Activated naive CD4-positive, alpha-beta T cell treated with anti-CD3 and anti-CD28 coated beads, Interleukin-2, amount 50 U/mL, for 24 hours (primary cell): ENCODE measurements at regions not wholly inside any gene's neighbourhood (a gene's known extent, or its start where the extent isn't known, plus 50 kb on each side); places are given as distances from the start of the nearest gene placed in this dataset.

ENCODE experiments used
- H3K27ac Mint-ChIP-seq: one replicate; pipeline ENCODE4 v1.8.0; 2021; ENCODE audit warnings: mild to moderate bottlenecking, mixed read lengths
- H3K27me3 Mint-ChIP-seq: one replicate; pipeline ENCODE4 v1.8.0; 2021; ENCODE audit warnings: mixed read lengths
- H3K36me3 Mint-ChIP-seq: one replicate; pipeline ENCODE4 v1.8.0; 2021; ENCODE audit warnings: mixed read lengths
- H3K4me1 Mint-ChIP-seq: one replicate; pipeline ENCODE4 v1.8.0; 2021; ENCODE audit warnings: mixed read lengths
- H3K4me3 Mint-ChIP-seq: one replicate; pipeline ENCODE4 v1.8.0; 2021; ENCODE audit warnings: mild to moderate bottlenecking, mixed read lengths
- H3K9me3 Mint-ChIP-seq: one replicate; pipeline ENCODE4 v1.8.0; 2021; ENCODE audit warnings: mixed read lengths

DNA sequence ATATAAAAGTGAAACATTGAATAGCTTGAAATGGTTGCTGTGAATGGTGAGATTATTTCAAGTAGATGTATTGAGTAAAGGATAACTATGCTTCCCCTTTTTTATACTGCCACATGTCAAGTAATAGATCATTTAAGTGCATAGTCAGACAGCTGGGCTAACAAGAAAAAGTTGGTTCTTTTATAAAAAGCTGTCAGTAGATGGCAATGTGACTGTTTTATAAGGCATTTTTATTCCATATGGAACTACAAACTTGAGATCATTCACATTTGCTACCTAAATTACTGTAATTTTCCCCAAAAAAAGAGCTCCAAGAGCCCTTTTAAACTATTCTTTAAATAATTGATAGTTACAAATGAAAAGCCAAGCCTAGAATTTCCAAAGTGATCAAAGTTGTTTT, 831.0 kb downstream of the C4orf33 start:
- no peaks in the 10 kb centered on the region for H3K36me3 Mint-ChIP-seq
- H3K9me3 Mint-ChIP-seq, result no peaks in the 10 kb centered on the region

DNA sequence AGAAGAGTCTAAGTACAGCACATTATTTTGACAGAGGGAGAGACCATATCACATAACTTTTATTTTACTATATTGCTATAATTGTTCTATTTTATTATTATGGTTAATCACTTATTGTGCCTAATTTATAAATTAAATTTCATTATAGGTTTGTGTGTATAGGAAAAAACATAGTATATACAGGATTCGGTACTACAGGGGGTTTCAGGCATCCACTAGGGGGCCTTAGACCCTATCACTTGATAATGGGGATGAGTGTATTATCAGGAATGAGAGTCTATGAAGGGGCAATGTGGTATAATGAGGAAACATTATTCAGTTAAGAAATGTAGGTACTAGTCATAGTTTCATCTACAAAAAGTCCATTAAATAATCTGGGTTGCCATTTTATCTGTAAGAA, 833.1 kb downstream of the C4orf33 start:
- no peak overlapping the region for H3K4me3 Mint-ChIP-seq
- no peaks in the 10 kb centered on the region for H3K9me3 Mint-ChIP-seq
- no peaks in the 10 kb centered on the region for H3K36me3 Mint-ChIP-seq
- no peaks in the 10 kb centered on the region for H3K4me1 Mint-ChIP-seq
- H3K27me3 Mint-ChIP-seq, result no peaks in the 10 kb centered on the region
- H3K27ac Mint-ChIP-seq, result no peak overlapping the region

More for the DNA sequence above, 831.0 kb downstream of the C4orf33 start:
- no peaks in the 10 kb centered on the region for H3K4me1 Mint-ChIP-seq
- H3K27me3 Mint-ChIP-seq, result no peaks in the 10 kb centered on the region
- no peak overlapping the region for H3K27ac Mint-ChIP-seq
- no peak overlapping the region for H3K4me3 Mint-ChIP-seq

DNA sequence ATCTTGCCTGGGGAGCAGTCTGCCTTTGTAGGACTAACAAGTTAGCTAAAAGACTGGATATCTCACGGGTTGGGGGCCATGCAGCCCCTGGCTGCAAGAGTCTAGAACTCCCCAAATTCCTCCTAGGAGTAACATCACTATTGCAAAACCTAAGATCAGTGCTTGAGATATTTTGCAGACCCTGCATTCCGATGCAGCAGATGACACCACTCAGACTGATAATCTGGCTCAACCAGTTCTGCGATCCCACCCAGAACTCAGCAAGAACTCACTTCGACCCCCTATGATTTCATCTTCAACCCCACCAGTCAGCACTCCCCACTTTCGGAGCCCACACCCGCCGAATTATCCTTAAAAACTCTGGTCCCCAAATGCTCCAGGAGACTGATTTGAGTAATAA, 834.0 kb downstream of the C4orf33 start:
- Mint-ChIP-seq H3K9me3 (no peaks in the 10 kb centered on the region), H3K27ac (no peak overlapping the region), H3K36me3 (no peaks in the 10 kb centered on the region), H3K4me1 (no peaks in the 10 kb centered on the region), H3K27me3 (no peaks in the 10 kb centered on the region), H3K4me3 (no peak overlapping the region)

DNA sequence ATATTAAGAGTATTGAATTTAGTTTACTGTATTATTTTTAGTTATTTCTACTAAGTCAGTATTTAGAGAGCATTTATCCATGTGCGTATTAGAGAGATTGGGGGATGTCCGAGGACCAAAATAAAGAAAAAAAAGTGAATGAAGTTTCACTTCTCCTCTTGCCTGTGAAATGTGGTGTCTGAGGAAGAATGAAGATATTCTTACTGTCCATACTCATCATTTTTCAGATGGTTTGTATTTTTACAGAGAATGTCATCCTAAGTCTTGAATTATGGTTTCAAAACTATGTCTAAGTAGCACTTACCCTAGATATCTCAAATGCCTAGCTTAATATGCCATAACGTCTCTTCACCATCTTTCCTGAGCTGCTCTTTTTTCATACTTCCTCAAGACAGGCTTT, 854.3 kb downstream of the C4orf33 start:
- no peaks in the 10 kb centered on the region for H3K9me3 Mint-ChIP-seq
- H3K27ac Mint-ChIP-seq, result no peak overlapping the region
- H3K4me3 Mint-ChIP-seq, result no peak overlapping the region
- H3K27me3 Mint-ChIP-seq, result no peaks in the 10 kb centered on the region
- H3K4me1 Mint-ChIP-seq, result no peaks in the 10 kb centered on the region
- H3K36me3 Mint-ChIP-seq, result no peaks in the 10 kb centered on the region

DNA sequence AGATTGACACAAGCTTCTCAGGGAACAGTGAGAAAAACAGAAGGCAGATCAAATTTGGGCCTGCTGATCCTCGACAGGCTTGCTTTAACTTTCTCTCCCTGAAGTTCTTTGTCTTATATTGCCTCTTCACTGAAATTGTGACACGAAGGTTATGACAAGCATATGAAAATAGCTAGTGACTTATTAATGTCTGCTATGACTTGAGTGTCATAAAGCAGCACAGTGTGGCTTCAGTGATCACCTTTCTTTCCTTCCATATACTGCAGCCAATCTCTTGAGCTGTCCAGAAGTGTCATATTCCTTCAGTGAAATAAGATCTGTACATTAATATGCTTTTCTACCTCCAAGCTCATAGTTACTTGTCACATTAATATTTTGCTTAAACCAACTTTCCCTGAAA, 870.2 kb downstream of the C4orf33 start:
- H3K9me3 Mint-ChIP-seq, result peaks cover 10% of the 10 kb centered on the region
- H3K27me3 Mint-ChIP-seq, result no peaks in the 10 kb centered on the region
- H3K27ac Mint-ChIP-seq, result no peak overlapping the region
- H3K4me1 Mint-ChIP-seq, result no peaks in the 10 kb centered on the region
- no peak overlapping the region for H3K4me3 Mint-ChIP-seq
- H3K36me3 Mint-ChIP-seq, result no peaks in the 10 kb centered on the region

DNA sequence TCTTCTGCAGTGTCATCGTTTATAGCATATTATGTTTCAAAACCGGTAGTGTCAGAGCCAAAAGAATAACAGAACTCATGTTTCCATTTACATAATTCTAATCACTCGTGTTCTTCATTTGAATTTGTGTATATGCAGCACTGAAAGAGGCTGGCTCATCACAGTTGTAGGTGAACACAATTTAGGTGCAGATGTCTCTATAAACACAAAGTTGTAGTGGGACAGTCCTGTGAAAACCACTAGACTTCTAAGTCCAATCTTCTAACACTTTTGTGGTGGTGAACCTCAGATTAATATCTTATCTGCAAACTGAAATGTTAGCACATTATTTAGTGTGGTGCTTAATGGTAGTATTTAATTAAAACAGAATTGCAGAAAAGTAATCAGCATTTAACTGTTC, 872.4 kb downstream of the C4orf33 start:
- H3K4me3 Mint-ChIP-seq, result no peak overlapping the region
- H3K36me3 Mint-ChIP-seq, result no peaks in the 10 kb centered on the region
- H3K4me1 Mint-ChIP-seq, result no peaks in the 10 kb centered on the region
- no peaks in the 10 kb centered on the region for H3K27me3 Mint-ChIP-seq
- H3K27ac Mint-ChIP-seq, result no peak overlapping the region
- peaks cover 10% of the 10 kb centered on the region for H3K9me3 Mint-ChIP-seq

DNA sequence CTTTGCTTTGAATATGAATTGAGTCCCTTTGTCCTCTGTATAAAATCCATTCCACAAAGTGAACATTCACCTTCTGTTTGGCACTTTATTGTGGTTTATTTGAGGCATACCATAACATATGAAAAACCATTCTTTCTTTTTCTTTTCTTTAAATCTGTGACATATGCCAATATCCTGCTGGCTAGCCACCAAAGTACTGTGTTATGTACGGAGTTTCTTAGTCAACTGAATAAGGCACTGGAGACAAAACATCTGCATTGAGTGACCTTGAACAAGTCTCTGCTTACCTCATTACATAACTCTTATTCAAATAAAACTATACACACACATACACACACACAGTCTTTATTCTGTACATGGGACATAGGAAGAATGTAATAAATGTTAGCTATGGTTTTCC, 872.8 kb downstream of the C4orf33 start:
- Mint-ChIP-seq H3K27me3 (no peaks in the 10 kb centered on the region), H3K4me3 (no peak overlapping the region), H3K36me3 (no peaks in the 10 kb centered on the region), H3K9me3 (peaks cover 10% of the 10 kb centered on the region), H3K27ac (no peak overlapping the region), H3K4me1 (no peaks in the 10 kb centered on the region)

DNA sequence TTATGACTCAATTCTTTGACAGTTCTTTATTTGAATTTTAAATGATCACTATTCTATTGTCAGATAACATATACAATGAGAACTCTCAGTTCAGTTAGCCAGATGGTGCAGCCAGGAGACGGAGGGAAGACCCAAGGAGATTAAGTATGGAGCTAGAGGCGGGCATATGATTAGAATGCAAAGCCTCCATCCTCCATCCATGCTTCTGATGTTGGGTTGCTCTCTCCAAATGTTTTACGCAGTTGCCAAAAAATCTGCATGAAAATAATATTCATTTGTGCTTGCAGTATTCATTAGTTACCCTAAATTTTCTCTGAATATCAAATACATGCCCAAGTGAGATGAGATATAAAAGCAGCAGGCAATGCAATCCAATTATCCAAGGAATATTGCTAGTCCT, 874.8 kb downstream of the C4orf33 start:
- H3K4me3 Mint-ChIP-seq, result no peak overlapping the region
- no peaks in the 10 kb centered on the region for H3K4me1 Mint-ChIP-seq
- no peaks in the 10 kb centered on the region for H3K36me3 Mint-ChIP-seq
- peaks cover 10% of the 10 kb centered on the region for H3K9me3 Mint-ChIP-seq
- H3K27me3 Mint-ChIP-seq, result no peaks in the 10 kb centered on the region
- no peak overlapping the region for H3K27ac Mint-ChIP-seq

DNA sequence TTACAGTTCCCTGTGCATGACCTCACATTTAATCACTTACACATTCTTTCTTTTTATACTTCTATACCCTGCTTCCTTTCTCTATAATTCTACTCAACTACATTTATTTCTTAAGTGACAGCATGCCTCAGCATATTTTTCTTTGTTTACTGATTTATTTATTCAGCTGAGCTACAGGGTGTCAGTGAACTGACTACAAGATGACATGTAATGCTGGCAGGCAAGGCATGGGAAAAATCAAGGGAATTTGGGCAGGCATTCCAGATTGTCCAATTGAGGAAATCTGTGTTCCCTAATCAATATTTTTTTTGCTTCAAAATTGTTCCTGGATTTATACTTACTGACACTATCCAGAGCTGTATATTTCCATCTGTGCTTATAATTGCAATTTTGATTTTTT, 875.5 kb downstream of the C4orf33 start:
- Mint-ChIP-seq H3K27me3 (no peaks in the 10 kb centered on the region), H3K4me3 (no peak overlapping the region), H3K9me3 (peaks cover 9% of the 10 kb centered on the region), H3K36me3 (no peaks in the 10 kb centered on the region), H3K27ac (no peak overlapping the region), H3K4me1 (no peaks in the 10 kb centered on the region)

DNA sequence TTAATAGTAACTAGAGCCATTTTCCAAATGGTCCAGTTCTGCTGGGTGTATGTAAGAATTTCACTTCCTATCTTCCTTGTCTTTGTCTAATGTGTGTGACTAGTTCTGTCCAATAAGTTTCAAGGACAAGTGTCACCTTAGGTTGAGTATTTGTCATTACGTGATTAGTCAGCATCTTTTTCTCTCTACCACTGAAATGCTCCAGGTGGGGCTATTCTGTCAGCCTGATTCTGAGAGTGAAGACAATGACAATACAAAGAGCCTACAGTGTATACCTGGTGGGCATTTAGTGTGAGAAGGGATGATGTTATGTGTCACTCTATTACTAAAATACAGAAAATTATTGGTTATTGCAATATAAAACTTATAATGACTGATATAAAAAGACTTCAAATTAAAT, 876.3 kb downstream of the C4orf33 start:
- H3K4me1 Mint-ChIP-seq, result no peaks in the 10 kb centered on the region
- H3K27me3 Mint-ChIP-seq, result no peaks in the 10 kb centered on the region
- H3K9me3 Mint-ChIP-seq, result peaks cover under 1% of the 10 kb centered on the region
- no peak overlapping the region for H3K4me3 Mint-ChIP-seq
- no peaks in the 10 kb centered on the region for H3K36me3 Mint-ChIP-seq
- no peak overlapping the region for H3K27ac Mint-ChIP-seq

DNA sequence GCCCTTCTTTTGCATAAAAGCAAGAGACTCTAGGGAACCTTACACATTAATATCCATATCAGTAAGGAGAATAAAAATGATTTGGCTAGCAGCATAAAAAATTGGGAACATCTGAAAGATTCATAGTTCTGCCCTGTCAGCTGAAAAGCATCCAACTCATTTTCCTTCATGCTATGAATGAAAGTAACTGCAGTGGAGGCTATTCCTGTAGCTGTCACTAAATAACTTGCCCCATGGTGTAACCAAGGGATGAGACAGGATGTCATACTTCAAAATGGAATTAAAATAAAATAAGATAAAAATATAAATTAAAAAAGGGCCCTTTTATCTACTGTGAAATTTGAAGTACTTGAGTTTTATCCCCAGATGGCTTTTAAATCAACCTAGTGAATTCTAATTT, 878.8 kb downstream of the C4orf33 start:
- Mint-ChIP-seq H3K4me3 (no peak overlapping the region), H3K4me1 (no peaks in the 10 kb centered on the region), H3K9me3 (peaks cover 6% of the 10 kb centered on the region), H3K27me3 (no peaks in the 10 kb centered on the region), H3K27ac (no peak overlapping the region), H3K36me3 (no peaks in the 10 kb centered on the region)

DNA sequence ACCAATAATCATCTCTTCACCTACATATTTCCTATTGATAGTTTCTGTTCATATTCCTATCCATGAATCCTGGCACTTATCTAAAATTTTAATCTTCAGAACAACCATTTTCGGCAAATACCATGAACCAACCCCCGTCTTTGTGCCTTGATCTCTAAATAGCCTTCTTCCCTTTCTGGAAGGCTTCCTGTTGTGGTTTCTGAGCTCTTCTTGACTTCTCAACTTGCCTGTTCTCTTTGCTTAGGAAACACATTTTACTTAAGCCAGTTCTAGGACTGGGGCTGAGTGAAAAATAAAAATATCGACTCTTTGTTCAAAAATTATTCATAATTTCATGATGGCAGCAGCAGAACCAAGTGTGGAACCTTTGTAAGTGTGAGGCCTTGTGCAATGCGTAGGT, 882.4 kb downstream of the C4orf33 start:
- Mint-ChIP-seq H3K36me3 (no peaks in the 10 kb centered on the region), H3K9me3 (peaks cover 6% of the 10 kb centered on the region), H3K4me3 (no peak overlapping the region), H3K27ac (no peak overlapping the region), H3K27me3 (no peaks in the 10 kb centered on the region), H3K4me1 (no peaks in the 10 kb centered on the region)

DNA sequence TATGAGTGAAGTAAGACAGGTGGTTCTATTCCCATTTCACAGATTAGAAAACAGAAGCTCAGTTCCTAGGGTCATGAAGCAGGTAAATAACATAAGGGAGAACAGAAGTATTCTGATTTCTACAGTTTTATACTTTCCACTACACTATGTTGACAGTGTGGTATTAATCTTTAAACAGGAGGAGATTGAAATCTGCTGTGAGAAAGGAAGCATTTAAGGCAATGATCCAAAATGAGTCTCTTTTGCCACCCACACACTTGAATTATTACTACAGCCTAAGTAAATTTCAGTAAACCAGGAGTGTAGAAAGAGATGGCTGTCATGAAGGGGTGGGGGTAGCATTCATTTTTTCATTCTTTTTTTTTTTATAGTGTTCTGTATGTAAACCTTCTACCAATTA, 893.0 kb downstream of the C4orf33 start:
- H3K4me1 Mint-ChIP-seq, result no peaks in the 10 kb centered on the region
- H3K36me3 Mint-ChIP-seq, result no peaks in the 10 kb centered on the region
- H3K4me3 Mint-ChIP-seq, result no peak overlapping the region
- H3K27ac Mint-ChIP-seq, result no peak overlapping the region
- H3K9me3 Mint-ChIP-seq, result peaks cover 10% of the 10 kb centered on the region
- H3K27me3 Mint-ChIP-seq, result no peaks in the 10 kb centered on the region

DNA sequence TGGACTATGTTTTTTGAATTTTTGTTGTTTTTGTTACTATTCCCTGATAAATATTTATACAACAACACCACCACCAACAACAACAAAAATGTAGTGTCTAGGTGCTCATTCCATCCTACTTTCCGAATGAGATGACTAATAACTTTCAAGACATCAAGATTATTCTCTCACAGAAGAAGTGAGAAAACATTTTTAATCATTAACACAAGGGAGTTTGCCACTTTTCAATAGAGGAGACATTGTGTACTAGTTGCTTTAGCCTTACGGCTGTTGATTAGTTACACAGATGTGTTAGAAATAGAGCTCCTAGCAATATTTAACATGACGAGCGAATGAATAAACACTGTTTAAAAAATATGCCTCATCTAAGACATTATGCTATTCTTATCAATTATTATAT, 898.8 kb downstream of the C4orf33 start:
- no peak overlapping the region for H3K27ac Mint-ChIP-seq
- H3K9me3 Mint-ChIP-seq, result peaks cover 1% of the 10 kb centered on the region
- no peaks in the 10 kb centered on the region for H3K36me3 Mint-ChIP-seq
- no peaks in the 10 kb centered on the region for H3K27me3 Mint-ChIP-seq
- no peak overlapping the region for H3K4me3 Mint-ChIP-seq
- no peaks in the 10 kb centered on the region for H3K4me1 Mint-ChIP-seq

DNA sequence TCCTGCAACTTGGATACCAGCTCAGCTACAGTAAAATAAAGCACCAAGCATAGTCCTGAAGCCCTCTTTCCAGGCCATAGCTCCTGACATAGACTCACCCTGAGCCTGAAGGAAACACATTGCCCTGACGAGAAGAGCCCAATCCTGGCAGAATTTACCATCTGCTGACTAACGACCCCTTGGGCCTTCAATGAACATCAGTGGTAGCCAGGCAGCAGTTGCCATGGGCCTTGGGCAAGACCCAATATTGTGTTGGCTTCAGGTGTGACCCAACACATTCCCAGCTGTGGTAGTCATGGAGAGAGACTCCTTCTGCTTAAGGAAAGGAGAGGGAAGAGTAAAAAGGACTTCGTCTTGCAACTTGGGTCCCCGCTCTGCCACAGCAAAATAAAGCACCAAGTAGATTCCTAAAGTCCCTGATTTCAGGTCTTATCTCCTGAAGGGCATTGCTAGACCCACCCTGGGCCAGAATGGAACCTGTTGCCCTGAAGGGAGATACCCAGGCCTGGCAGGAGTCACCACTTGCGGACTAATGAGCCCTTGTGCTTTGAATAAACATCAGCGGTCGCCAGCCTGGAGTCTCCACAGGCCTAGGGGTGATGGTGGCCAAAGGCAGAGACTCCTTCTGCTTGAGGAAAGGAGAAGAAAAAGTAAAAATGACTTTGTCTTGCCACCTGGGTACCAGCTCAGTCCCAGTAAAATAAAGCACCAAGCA, 902.6 kb downstream of the C4orf33 start:
- H3K4me3 Mint-ChIP-seq, result no peak overlapping the region
- peaks cover 6% of the 10 kb centered on the region for H3K9me3 Mint-ChIP-seq
- no peaks in the 10 kb centered on the region for H3K27me3 Mint-ChIP-seq
- no peak overlapping the region for H3K27ac Mint-ChIP-seq
- no peaks in the 10 kb centered on the region for H3K36me3 Mint-ChIP-seq
- H3K4me1 Mint-ChIP-seq, result no peaks in the 10 kb centered on the region

DNA sequence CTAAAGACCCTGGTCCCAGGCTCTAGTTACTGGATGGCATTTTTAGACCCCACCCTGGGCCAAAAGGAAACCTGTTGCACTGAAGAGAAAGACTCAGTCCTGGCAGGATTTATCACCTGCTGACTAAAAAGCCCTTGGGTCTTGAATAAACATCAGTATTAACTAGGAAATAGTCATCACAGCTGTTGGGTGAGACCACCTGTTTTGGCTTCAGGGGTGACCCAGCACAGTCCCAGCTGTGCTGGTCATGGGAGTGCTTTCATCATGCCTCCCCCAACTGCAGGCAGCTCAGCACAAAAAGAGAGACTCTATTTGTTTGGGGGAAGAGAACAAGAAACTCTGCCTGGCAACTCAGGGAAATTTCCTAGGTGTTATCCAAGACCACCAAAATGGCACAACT, 903.2 kb downstream of the C4orf33 start:
- no peak overlapping the region for H3K27ac Mint-ChIP-seq
- H3K4me3 Mint-ChIP-seq, result no peak overlapping the region
- no peaks in the 10 kb centered on the region for H3K36me3 Mint-ChIP-seq
- H3K4me1 Mint-ChIP-seq, result no peaks in the 10 kb centered on the region
- peaks cover 6% of the 10 kb centered on the region for H3K9me3 Mint-ChIP-seq
- no peaks in the 10 kb centered on the region for H3K27me3 Mint-ChIP-seq

DNA sequence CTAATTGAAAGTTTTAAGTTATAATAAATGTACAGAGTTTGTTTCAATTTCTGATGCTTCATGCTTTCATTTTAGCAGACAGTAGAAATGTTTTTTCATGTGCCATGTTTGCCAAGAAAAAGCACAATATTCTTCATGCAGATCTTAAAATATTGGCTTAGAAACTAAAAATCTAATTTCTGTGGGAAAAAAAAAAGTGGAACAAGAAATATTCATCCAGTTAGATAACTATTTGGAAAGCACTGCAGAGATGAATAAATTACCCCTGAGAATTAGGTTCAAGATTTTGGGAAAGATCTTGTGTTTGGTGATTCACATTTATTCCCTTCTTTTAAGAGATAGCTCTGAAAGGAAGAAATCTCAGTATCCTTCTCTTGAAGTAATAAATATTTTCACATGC, 912.5 kb downstream of the C4orf33 start:
- H3K4me3 Mint-ChIP-seq, result no peak overlapping the region
- H3K36me3 Mint-ChIP-seq, result no peaks in the 10 kb centered on the region
- H3K27ac Mint-ChIP-seq, result no peak overlapping the region
- no peaks in the 10 kb centered on the region for H3K4me1 Mint-ChIP-seq
- no peaks in the 10 kb centered on the region for H3K27me3 Mint-ChIP-seq
- no peaks in the 10 kb centered on the region for H3K9me3 Mint-ChIP-seq
